ENCODE measurements at regions not wholly inside any gene's neighbourhood (a gene's known extent, or its start where the extent isn't known, plus 50 kb on each side); places are given as distances from the start of the nearest gene placed in this dataset.

DNA sequence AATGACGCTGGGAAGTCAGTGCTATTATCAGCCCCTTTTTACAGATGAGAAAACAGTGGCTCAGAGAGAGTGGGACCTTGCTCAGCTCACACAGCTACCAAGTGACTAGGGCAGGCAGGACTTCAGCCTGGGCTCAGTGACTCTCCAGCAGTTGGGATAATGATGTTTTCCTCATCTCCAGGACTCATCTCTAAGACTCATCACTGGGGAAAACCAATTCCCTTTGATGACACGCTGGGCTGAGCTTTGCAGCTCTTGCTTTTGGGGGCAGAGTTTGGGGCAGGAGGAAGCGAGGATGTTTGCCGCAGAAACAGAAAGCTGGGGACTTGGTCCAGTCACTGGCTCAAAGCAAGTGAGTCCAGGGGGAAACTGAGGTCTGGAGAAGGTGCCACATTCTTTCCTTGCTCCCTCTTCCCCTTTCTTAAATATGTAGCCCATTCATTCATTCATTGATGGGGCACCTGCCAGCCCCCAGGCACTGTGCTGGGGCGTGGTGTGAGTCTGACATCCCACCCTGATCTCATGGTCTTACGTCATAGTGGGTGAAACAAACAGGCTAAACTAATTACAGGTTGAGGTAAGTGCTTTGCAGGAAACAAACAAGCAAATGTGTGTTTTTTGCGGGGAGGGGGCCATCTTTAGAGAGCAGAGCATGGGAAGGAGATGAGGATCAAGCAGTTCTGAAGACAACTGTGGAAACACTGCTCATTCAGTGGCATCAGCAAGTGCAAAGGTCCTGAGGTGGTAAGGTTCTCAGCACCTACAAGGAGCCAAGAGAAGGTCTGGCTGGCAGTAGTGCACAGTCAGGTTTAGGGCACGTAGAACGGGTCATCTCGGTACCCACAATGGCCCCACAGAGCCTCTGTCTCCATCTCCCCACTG is 74.4 kb upstream of the PMEPA1 start:
- no peak overlapping the region for H3K4me2 ChIP-seq (ENCODE audit: control insufficient read depth, extremely low read depth, insufficient read depth, low read depth, low read length)
- peaks cover 73% of the 10 kb centered on the region for H3K27me3 ChIP-seq (ENCODE audit: control insufficient read depth, extremely low read depth, insufficient read depth, low read length)
- H3K36me3 ChIP-seq (ENCODE audit: control insufficient read depth in 2 of 2, extremely low read depth in 1 of 2, insufficient read depth in 2 of 2, low read length in 2 of 2) = no peaks in the 10 kb centered on the region
- DNase-seq (ENCODE audit: low read depth, low spot score) (no peak), FAIRE-seq (no peak)
- TF ChIP-seq, protein P1, sequence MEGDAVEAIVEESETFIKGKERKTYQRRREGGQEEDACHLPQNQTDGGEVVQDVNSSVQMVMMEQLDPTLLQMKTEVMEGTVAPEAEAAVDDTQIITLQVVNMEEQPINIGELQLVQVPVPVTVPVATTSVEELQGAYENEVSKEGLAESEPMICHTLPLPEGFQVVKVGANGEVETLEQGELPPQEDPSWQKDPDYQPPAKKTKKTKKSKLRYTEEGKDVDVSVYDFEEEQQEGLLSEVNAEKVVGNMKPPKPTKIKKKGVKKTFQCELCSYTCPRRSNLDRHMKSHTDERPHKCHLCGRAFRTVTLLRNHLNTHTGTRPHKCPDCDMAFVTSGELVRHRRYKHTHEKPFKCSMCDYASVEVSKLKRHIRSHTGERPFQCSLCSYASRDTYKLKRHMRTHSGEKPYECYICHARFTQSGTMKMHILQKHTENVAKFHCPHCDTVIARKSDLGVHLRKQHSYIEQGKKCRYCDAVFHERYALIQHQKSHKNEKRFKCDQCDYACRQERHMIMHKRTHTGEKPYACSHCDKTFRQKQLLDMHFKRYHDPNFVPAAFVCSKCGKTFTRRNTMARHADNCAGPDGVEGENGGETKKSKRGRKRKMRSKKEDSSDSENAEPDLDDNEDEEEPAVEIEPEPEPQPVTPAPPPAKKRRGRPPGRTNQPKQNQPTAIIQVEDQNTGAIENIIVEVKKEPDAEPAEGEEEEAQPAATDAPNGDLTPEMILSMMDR (optimal IDR thresholded peaks at IDR 0.05 in 1 of 3, IDR thresholded peaks at IDR 0.05 in 1 of 3, conservative IDR thresholded peaks at IDR 0.05 in 1 of 3; ENCODE audit: extremely low read depth in 1 of 3, insufficient read depth in 2 of 3, low read length in 3 of 3) = no peak
- TF ChIP-seq EZH2 (IDR thresholded peaks at IDR 0.05; ENCODE audit: low read length) = no peak
- H4K20me1 ChIP-seq (ENCODE audit: control insufficient read depth, extremely low read depth, insufficient read depth, low read length) = no peaks in the 10 kb centered on the region
- H3K9me1 ChIP-seq (ENCODE audit: control insufficient read depth, extremely low read depth, insufficient read depth, low read length) = no peaks in the 10 kb centered on the region
- no peaks in the 10 kb centered on the region for H3K4me1 ChIP-seq (ENCODE audit: control insufficient read depth, extremely low read depth, insufficient read depth, low read length)
- H3K4me3 ChIP-seq (ENCODE audit: control insufficient read depth in 2 of 3, extremely low read depth in 1 of 3, insufficient read depth in 2 of 3, low read depth in 1 of 3, low read length in 3 of 3) = no peak overlapping the region
- no peak overlapping the region for H3K9ac ChIP-seq (ENCODE audit: control insufficient read depth, extremely low read depth, insufficient read depth, low read length)
- no peaks in the 10 kb centered on the region for H3K9me3 ChIP-seq (ENCODE audit: control insufficient read depth, low read depth, low read length)
- no peak overlapping the region for H3K27ac ChIP-seq (ENCODE audit: control insufficient read depth, insufficient read depth, low read length)
- dilution Hi-C loops (cut with MboI; ENCODE audit: extremely low pct_ligation_motif_present, low sequenced_read_pairs) = no loop called here
- H3K79me2 ChIP-seq (ENCODE audit: control insufficient read depth, insufficient read depth, low read length) = no peaks in the 10 kb centered on the region
- H2AFZ ChIP-seq (ENCODE audit: control insufficient read depth, low read length) = no peak overlapping the region

DNA sequence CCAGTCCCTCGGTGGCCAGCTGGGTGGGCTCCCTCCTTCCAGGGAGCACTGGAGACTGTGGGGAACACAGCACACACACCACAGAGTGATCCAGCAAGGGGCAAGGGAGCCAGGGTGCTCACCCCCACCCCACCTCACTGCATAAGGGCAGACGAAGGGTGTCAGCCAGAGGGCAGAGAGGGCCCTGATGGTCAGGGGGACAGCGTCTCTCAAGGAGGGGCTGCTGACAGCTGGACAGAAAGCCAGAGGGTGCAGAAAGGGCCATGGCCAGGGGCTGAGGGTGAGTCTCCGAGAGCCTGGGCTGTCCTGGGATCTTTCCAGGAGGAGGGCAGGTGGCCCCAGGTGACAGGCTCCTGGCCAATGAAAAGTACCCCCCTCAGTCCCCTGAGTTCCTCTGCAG is 73.4 kb upstream of the PMEPA1 start:
- H3K4me1 ChIP-seq (ENCODE audit: control insufficient read depth, extremely low read depth, insufficient read depth, low read length) = no peaks in the 10 kb centered on the region
- no peaks in the 10 kb centered on the region for H3K9me3 ChIP-seq (ENCODE audit: control insufficient read depth, low read depth, low read length)
- no peak overlapping the region for H3K4me3 ChIP-seq (ENCODE audit: control insufficient read depth in 2 of 3, extremely low read depth in 1 of 3, insufficient read depth in 2 of 3, low read depth in 1 of 3, low read length in 3 of 3)
- no peak for DNase-seq (ENCODE audit: low read depth, low spot score)
- no peak for FAIRE-seq
- no peaks in the 10 kb centered on the region for H3K9me1 ChIP-seq (ENCODE audit: control insufficient read depth, extremely low read depth, insufficient read depth, low read length)
- no peaks in the 10 kb centered on the region for H3K79me2 ChIP-seq (ENCODE audit: control insufficient read depth, insufficient read depth, low read length)
- no peak overlapping the region for H3K27ac ChIP-seq (ENCODE audit: control insufficient read depth, insufficient read depth, low read length)
- no peak for TF ChIP-seq EZH2 (IDR thresholded peaks at IDR 0.05; ENCODE audit: low read length)
- TF ChIP-seq, protein P1 (optimal IDR thresholded peaks at IDR 0.05 in 1 of 3, IDR thresholded peaks at IDR 0.05 in 1 of 3, conservative IDR thresholded peaks at IDR 0.05 in 1 of 3; ENCODE audit: extremely low read depth in 1 of 3, insufficient read depth in 2 of 3, low read length in 3 of 3) = no peak
- no peak overlapping the region for H2AFZ ChIP-seq (ENCODE audit: control insufficient read depth, low read length)
- peaks cover 66% of the 10 kb centered on the region for H3K27me3 ChIP-seq (ENCODE audit: control insufficient read depth, extremely low read depth, insufficient read depth, low read length)
- no peak overlapping the region for H3K9ac ChIP-seq (ENCODE audit: control insufficient read depth, extremely low read depth, insufficient read depth, low read length)
- no peaks in the 10 kb centered on the region for H4K20me1 ChIP-seq (ENCODE audit: control insufficient read depth, extremely low read depth, insufficient read depth, low read length)
- H3K36me3 ChIP-seq (ENCODE audit: control insufficient read depth in 2 of 2, extremely low read depth in 1 of 2, insufficient read depth in 2 of 2, low read length in 2 of 2) = no peaks in the 10 kb centered on the region
- H3K4me2 ChIP-seq (ENCODE audit: control insufficient read depth, extremely low read depth, insufficient read depth, low read depth, low read length) = no peak overlapping the region
- dilution Hi-C loops (cut with MboI; ENCODE audit: extremely low pct_ligation_motif_present, low sequenced_read_pairs) = no loop called here
